GM08714 (cell line): ENCODE measurements at regions not wholly inside any gene's neighbourhood (a gene's known extent, or its start where the extent isn't known, plus 50 kb on each side); places are given as distances from the start of the nearest gene placed in this dataset.
A peak's percentile ranks its signal among the peaks of the same experiment; 100 is the strongest.

Experiments used
- H3K4me3 ChIP-seq: fragments of 200-500 bp; sonication (Bioruptor generic); 2 replicates; pipeline ENCODE4 v1.5.1; 2014; ENCODE audit warnings: mild to moderate bottlenecking, low read length, inconsistent platforms
- ZNF274 ChIP-seq: IDR thresholded peaks from 2 replicates; pipeline ENCODE4 v1.6.1; 2012; ENCODE audit warnings: mild to moderate bottlenecking, low read depth, low read length

- no peak for TF ChIP-seq ZNF274
- H3K4me3 ChIP-seq = no peak overlapping the region
Measured at GRCh38 chr4:24476282-24476681, 108.1 kb downstream of the DHX15 start.

GRCh38 chr4:24475756-24476155 is 108.6 kb downstream of the DHX15 start:
- H3K4me3 ChIP-seq = no peak overlapping the region
- no peak for TF ChIP-seq ZNF274

- no peak for TF ChIP-seq ZNF274
- H3K4me3 ChIP-seq = peak overlapping the region; percentile 60; the same call in 1 of the 2 replicates
Measured at GRCh38 chr4:24473309-24473721, 111.0 kb downstream of the DHX15 start.

- peak overlapping the region; percentile 60; the same call in 1 of the 2 replicates for H3K4me3 ChIP-seq
- no peak for TF ChIP-seq ZNF274
Measured at GRCh38 chr4:24472514-24473308, 111.6 kb downstream of the DHX15 start.

GRCh38 chr4:24472161-24472510 is 112.2 kb downstream of the DHX15 start:
- no peak for TF ChIP-seq ZNF274
- H3K4me3 ChIP-seq = peak overlapping the region; percentile 60; the same call in 1 of the 2 replicates

- H3K4me3 ChIP-seq = peak overlapping the region; percentile 55
- no peak for TF ChIP-seq ZNF274
Measured at GRCh38 chr4:24471486-24472160, 112.7 kb downstream of the DHX15 start.

GRCh38 chr4:24470666-24471485 is 113.5 kb downstream of the DHX15 start:
- peak overlapping the region; percentile 55 for H3K4me3 ChIP-seq
- TF ChIP-seq ZNF274 = no peak

- TF ChIP-seq ZNF274 = no peak
- no peak overlapping the region for H3K4me3 ChIP-seq
Measured at GRCh38 chr4:24468071-24468470, 116.3 kb downstream of the DHX15 start.

GRCh38 chr4:24464566-24464965 is 119.8 kb downstream of the DHX15 start:
- TF ChIP-seq ZNF274 = no peak
- H3K4me3 ChIP-seq = no peak overlapping the region

- H3K4me3 ChIP-seq = no peak overlapping the region
- TF ChIP-seq ZNF274 = no peak
Measured at GRCh38 chr4:24456431-24456830, 127.9 kb downstream of the DHX15 start.

GRCh38 chr4:24453951-24454350 is 130.4 kb downstream of the DHX15 start:
- TF ChIP-seq ZNF274 = no peak
- H3K4me3 ChIP-seq = no peak overlapping the region

- H3K4me3 ChIP-seq = no peak overlapping the region
- no peak for TF ChIP-seq ZNF274
Measured at GRCh38 chr4:24451870-24452269, 132.5 kb downstream of the DHX15 start.

- H3K4me3 ChIP-seq = no peak overlapping the region
Measured at GRCh38 chr4:24443200-24443599, 141.2 kb downstream of the DHX15 start.

GRCh38 chr4:24440765-24441164 is 143.6 kb downstream of the DHX15 start:
- H3K4me3 ChIP-seq = no peak overlapping the region

More at GRCh38 chr4:24443200-24443599, 141.2 kb downstream of the DHX15 start:
- TF ChIP-seq ZNF274 = no peak

More at GRCh38 chr4:24440765-24441164, 143.6 kb downstream of the DHX15 start:
- no peak for TF ChIP-seq ZNF274
